Chondrocyte (in vitro differentiated cells): ENCODE measurements at regions not wholly inside any gene's neighbourhood (a gene's known extent, or its start where the extent isn't known, plus 50 kb on each side); places are given as distances from the start of the nearest gene placed in this dataset.

Source experiments
- DNase-seq: peaks from one replicate; pipeline ENCODE4 v3.0.0; 2021; ENCODE audit warnings: mixed read lengths, low spot score
- H3K27ac Mint-ChIP-seq: one replicate; pipeline ENCODE4 v1.8.0; 2021; ENCODE audit warnings: mild to moderate bottlenecking, moderate library complexity, mixed read lengths; ENCODE audit not compliant: unreplicated experiment
- H3K27me3 Mint-ChIP-seq: 2 replicates; pipeline ENCODE4 v1.8.0; 2021; ENCODE audit warnings: low read depth, mixed read lengths
- H3K36me3 Mint-ChIP-seq: 2 replicates; pipeline ENCODE4 v1.8.0; 2021; ENCODE audit warnings: low read depth, mixed read lengths
- H3K4me1 Mint-ChIP-seq: 2 replicates; pipeline ENCODE4 v1.8.0; 2021; ENCODE audit warnings: low read depth, mild to moderate bottlenecking, mixed read lengths
- H3K4me3 Mint-ChIP-seq: one replicate; pipeline ENCODE4 v1.8.0; 2021; ENCODE audit warnings: mild to moderate bottlenecking, moderate library complexity, mixed read lengths; ENCODE audit not compliant: unreplicated experiment
- H3K9me3 Mint-ChIP-seq: 2 replicates; pipeline ENCODE4 v1.8.0; 2021; ENCODE audit warnings: low read depth, mixed read lengths
- TF ChIP-seq, protein P1 (sequence below): fragments of 200-600 bp; sonication (generic); IDR thresholded peaks from 2 replicates; pipeline ENCODE4 v1.5.0; 2021; ENCODE audit warnings: antibody characterized with exemption, mild to moderate bottlenecking, moderate library complexity

DNA sequence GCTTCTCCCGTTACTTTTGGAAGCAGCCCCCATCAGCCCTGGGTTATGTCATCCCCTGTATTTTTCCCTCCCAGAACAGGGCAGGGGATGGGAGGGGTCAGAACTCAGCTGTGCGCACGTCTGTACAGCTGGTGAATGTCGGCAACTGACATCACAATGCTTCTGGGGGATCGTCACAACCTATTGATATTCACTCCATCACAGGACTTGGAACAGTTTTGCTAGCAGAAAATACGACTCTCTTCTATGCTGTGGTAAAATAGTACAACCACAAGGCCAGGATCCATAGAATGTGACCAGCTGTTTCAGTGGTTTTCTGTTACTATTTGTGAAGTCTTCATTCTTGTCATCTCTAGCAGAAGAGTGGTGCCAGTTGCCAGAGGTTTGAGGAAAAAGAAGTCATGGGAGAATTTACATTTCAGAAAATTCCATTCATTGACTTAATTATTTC is 77.1 kb upstream of the KLF4 start:
- Mint-ChIP-seq H3K4me1 (peaks cover 8% of the 10 kb centered on the region), H3K27me3 (no peaks in the 10 kb centered on the region), H3K4me3 (no peak overlapping the region), H3K27ac (no peak overlapping the region), H3K9me3 (no peaks in the 10 kb centered on the region), H3K36me3 (no peaks in the 10 kb centered on the region)
- TF ChIP-seq, protein P1, sequence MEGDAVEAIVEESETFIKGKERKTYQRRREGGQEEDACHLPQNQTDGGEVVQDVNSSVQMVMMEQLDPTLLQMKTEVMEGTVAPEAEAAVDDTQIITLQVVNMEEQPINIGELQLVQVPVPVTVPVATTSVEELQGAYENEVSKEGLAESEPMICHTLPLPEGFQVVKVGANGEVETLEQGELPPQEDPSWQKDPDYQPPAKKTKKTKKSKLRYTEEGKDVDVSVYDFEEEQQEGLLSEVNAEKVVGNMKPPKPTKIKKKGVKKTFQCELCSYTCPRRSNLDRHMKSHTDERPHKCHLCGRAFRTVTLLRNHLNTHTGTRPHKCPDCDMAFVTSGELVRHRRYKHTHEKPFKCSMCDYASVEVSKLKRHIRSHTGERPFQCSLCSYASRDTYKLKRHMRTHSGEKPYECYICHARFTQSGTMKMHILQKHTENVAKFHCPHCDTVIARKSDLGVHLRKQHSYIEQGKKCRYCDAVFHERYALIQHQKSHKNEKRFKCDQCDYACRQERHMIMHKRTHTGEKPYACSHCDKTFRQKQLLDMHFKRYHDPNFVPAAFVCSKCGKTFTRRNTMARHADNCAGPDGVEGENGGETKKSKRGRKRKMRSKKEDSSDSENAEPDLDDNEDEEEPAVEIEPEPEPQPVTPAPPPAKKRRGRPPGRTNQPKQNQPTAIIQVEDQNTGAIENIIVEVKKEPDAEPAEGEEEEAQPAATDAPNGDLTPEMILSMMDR: no peak
- no peak for DNase-seq

DNA sequence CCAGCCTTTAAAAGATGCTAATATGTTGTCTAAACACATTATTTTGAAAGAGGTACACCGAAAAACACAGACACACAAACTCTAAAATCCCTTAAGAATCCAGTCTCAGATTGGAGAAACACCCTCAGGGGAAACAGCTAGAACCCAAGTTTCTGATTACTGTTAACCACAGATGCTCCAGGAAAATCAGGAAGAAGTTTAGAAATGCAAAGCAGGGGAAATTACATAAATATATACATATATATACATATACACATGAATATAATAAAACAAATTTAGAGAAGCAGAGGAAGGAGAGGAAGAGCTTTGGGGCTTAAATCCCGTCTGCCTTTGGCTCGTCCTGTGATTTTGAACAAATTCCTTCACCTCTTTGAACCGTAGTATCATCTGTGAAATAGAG is 73.2 kb upstream of the KLF4 start:
- Mint-ChIP-seq H3K4me1 (peaks cover 8% of the 10 kb centered on the region), H3K27me3 (no peaks in the 10 kb centered on the region), H3K9me3 (no peaks in the 10 kb centered on the region), H3K27ac (no peak overlapping the region), H3K4me3 (no peak overlapping the region), H3K36me3 (no peaks in the 10 kb centered on the region)
- DNase-seq: no peak
- TF ChIP-seq, protein P1: no peak

DNA sequence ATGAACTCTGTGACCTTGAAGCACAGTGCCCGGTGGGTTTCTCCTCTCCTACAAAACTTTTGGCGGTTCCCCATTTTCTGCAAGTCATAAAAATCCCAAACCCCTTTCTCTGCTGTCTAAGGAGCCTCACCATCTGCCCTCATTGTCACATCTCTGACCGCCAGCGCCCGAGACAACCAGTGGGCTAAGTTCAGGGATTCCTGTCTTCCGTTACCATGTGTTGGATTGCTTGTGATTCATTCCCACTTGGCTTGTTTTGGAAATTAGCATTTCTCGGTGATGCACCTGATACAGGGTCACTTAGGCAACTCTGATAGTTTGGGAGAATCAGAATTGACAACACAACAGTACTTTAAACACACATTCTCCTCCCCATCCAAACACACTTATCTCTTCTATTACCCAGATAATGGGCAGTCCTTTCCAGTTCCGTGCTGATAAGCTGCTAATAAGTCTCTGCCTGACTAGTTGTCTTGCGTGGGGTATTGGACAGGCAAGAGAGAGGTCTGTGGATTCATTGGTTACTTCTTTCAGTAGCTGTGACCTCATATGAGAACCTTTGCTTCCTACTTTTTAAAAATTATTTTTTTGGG is 70.0 kb upstream of the KLF4 start:
- no peaks in the 10 kb centered on the region for H3K27me3 Mint-ChIP-seq

DNA sequence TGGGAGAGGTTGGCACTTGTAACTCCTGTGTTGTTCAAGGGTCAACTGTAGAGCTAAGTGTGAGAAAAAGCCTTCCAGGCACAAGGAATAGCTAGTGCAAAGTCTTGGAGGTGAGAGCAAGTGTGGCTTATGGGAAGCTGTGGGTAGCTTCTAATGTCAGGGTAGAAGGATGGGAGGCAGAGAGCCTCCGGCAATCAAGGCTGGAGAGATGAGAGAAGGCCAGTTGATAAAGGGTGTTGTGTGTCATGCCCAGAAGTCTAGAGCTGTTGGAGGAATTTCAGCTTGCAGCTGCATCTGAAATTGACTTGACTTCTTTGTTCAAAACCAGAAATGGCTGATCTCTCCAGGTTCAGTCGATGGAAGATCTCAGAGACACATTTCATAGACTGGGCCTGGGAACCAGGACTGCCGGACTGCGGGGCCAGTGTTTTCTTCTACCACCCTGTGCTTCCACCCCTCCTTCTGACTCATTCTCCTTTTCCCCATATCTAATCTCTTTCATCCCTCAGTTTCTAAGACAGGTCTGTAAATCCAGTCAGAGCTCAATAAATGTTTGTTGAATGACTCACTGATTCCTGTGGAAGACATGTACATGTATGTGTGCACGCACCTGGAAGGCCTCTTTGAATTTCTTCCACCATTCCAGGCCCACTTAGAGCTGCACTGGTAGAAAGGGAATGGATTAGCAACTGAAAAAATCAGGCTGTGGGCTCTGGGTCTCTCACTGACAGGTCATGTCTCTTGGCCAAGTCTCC is 67.8 kb upstream of the KLF4 start:
- no peaks in the 10 kb centered on the region for H3K9me3 Mint-ChIP-seq
- DNase-seq: no peak
- no peaks in the 10 kb centered on the region for H3K36me3 Mint-ChIP-seq
- peaks cover under 1% of the 10 kb centered on the region for H3K4me1 Mint-ChIP-seq
- no peaks in the 10 kb centered on the region for H3K27me3 Mint-ChIP-seq
- H3K4me3 Mint-ChIP-seq: no peak overlapping the region
- TF ChIP-seq, protein P1: no peak
- no peak overlapping the region for H3K27ac Mint-ChIP-seq

More for the DNA sequence above, 70.0 kb upstream of the KLF4 start:
- H3K4me3 Mint-ChIP-seq: no peak overlapping the region
- no peak for DNase-seq
- TF ChIP-seq, protein P1: no peak
- H3K27ac Mint-ChIP-seq: no peak overlapping the region
- no peaks in the 10 kb centered on the region for H3K36me3 Mint-ChIP-seq
- no peaks in the 10 kb centered on the region for H3K4me1 Mint-ChIP-seq
- no peaks in the 10 kb centered on the region for H3K9me3 Mint-ChIP-seq

DNA sequence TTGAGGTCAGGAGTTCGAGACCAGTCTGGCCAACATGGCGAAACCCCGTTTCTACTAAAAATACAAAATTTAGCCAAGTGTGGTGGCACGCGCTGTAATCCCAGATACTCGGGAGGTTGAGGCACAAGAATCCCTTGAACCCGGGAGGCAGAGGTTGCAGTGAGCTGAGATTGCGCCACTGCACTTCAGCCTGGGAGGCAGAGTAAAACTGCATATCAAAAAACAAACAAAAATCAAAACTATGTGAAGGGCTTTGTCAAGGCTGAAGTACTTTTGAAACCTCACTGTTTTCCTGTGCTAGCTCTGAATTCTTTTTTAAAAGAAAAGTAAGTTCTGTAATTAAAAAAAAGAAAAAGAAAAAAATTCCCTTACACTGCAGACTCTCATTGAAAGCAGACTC is 65.1 kb upstream of the KLF4 start:
- no peak overlapping the region for H3K27ac Mint-ChIP-seq
- TF ChIP-seq, protein P1: no peak
- H3K4me3 Mint-ChIP-seq: no peak overlapping the region
- peaks cover 4% of the 10 kb centered on the region for H3K4me1 Mint-ChIP-seq
- no peak for DNase-seq
- H3K27me3 Mint-ChIP-seq: no peaks in the 10 kb centered on the region
- no peaks in the 10 kb centered on the region for H3K36me3 Mint-ChIP-seq
- no peaks in the 10 kb centered on the region for H3K9me3 Mint-ChIP-seq
